Gastroesophageal sphincter (tissue), 4 donors: ENCODE measurements at regions not wholly inside any gene's neighbourhood (a gene's known extent, or its start where the extent isn't known, plus 50 kb on each side); places are given as distances from the start of the nearest gene placed in this dataset.
A peak's percentile ranks its signal among the peaks of the same experiment; 100 is the strongest.

Source experiments
- ATAC-seq: fragments of 150-250 bp; one replicate; pipeline ENCODE4 v1.9.1; 2016; ENCODE audit warnings: mild to moderate bottlenecking, moderate library complexity
- H3K27ac ChIP-seq, 4 donors: fragments of 200-600 bp; sonication (generic) in 3 of 4; 1 replicate in 3 of 4; 2 replicates in 1 of 4; pipeline ENCODE4 v1.5.1; 2016 to 2019
- H3K27me3 ChIP-seq: fragments of 200-600 bp; sonication (generic); one replicate; pipeline ENCODE4 v1.5.1; 2019
- H3K36me3 ChIP-seq, 2 donors: fragments of 200-600 bp; sonication (generic); one replicate each; pipeline ENCODE4 v1.5.1; 2019; ENCODE audit warnings: control low read depth in 1 of 2
- H3K4me1 ChIP-seq, 3 donors: fragments of 200-600 bp; sonication (generic); 1 replicate in 2 of 3; 2 replicates in 1 of 3; pipeline ENCODE4 v1.5.1; 2016 to 2019; ENCODE audit warnings: control low read depth in 2 of 3
- H3K4me3 ChIP-seq, 2 donors: fragments of 200-600 bp; sonication (generic); one replicate each; pipeline ENCODE4 v1.5.1; 2019; ENCODE audit warnings: mild to moderate bottlenecking in 1 of 2, moderate library complexity in 1 of 2
- H3K9me3 ChIP-seq, 3 donors: fragments of 200-600 bp; sonication (generic); one replicate each; pipeline ENCODE4 v1.5.1; 2017 to 2019; ENCODE audit warnings: control low read depth in 2 of 3
- EP300 ChIP-seq: sonication (generic); formaldehyde crosslinking; IDR thresholded peaks from one replicate; pipeline ENCODE4 v1.6.1; 2017; ENCODE audit warnings: antibody characterized with exemption, mild to moderate bottlenecking
- POLR2A ChIP-seq, 2 donors: fragments of 450-650 bp; IDR thresholded peaks; one replicate each; pipeline ENCODE4 v1.6.1; 2017; ENCODE audit warnings: antibody characterized with exemption in 2 of 2, mild to moderate bottlenecking in 2 of 2, moderate library complexity in 1 of 2
- POLR2AphosphoS5 ChIP-seq: sonication (generic); formaldehyde crosslinking; IDR thresholded peaks from one replicate; pipeline ENCODE4 v1.6.1; 2017; ENCODE audit warnings: antibody characterized with exemption
- WGBS, 2 donors: methylation state at CpG; one replicate each; pipeline ENCODE4 v1.1.5; 2018; ENCODE audit warnings: low coverage in 1 of 2; 5-methylcytosine and 5-hydroxymethylcytosine counted together
- TF ChIP-seq, protein P1 (sequence below), 4 experiments: fragments of 200-600 bp in 2 of 4; fragments of 450-650 bp in 2 of 4; sonication (generic) in 1 of 4; IDR thresholded peaks; one replicate each; pipeline ENCODE4 v1.5.1; 2017 to 2019; ENCODE audit warnings: antibody characterized with exemption in 4 of 4, mild to moderate bottlenecking in 2 of 4, moderate library complexity in 2 of 4

- no peaks in the 10 kb centered on the region for H3K27me3 ChIP-seq
- H3K36me3 ChIP-seq = no peaks in the 10 kb centered on the region
- 0 to 21% methylated on average over 1 to 2 of the region's 2 CpGs for WGBS, 2 donors
- H3K4me3 ChIP-seq = no peak overlapping the region
- H3K27ac ChIP-seq = no peak overlapping the region
- no peak for ATAC-seq
- no peak for TF ChIP-seq POLR2A (IDR thresholded peaks at IDR 0.05)
- no peak for TF ChIP-seq EP300
- TF ChIP-seq, protein P1, sequence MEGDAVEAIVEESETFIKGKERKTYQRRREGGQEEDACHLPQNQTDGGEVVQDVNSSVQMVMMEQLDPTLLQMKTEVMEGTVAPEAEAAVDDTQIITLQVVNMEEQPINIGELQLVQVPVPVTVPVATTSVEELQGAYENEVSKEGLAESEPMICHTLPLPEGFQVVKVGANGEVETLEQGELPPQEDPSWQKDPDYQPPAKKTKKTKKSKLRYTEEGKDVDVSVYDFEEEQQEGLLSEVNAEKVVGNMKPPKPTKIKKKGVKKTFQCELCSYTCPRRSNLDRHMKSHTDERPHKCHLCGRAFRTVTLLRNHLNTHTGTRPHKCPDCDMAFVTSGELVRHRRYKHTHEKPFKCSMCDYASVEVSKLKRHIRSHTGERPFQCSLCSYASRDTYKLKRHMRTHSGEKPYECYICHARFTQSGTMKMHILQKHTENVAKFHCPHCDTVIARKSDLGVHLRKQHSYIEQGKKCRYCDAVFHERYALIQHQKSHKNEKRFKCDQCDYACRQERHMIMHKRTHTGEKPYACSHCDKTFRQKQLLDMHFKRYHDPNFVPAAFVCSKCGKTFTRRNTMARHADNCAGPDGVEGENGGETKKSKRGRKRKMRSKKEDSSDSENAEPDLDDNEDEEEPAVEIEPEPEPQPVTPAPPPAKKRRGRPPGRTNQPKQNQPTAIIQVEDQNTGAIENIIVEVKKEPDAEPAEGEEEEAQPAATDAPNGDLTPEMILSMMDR (IDR thresholded peaks at IDR 0.05) = no peak
- no peak for TF ChIP-seq POLR2AphosphoS5
- no peaks in the 10 kb centered on the region for H3K9me3 ChIP-seq
- peaks cover 0 to 5% (median 0%) of the 10 kb centered on the region in 3 donors for H3K4me1 ChIP-seq
These were observed 53.0 kb upstream of the ANKEF1 start for GRCh38 chr20:9981829-9982228.

DNA sequence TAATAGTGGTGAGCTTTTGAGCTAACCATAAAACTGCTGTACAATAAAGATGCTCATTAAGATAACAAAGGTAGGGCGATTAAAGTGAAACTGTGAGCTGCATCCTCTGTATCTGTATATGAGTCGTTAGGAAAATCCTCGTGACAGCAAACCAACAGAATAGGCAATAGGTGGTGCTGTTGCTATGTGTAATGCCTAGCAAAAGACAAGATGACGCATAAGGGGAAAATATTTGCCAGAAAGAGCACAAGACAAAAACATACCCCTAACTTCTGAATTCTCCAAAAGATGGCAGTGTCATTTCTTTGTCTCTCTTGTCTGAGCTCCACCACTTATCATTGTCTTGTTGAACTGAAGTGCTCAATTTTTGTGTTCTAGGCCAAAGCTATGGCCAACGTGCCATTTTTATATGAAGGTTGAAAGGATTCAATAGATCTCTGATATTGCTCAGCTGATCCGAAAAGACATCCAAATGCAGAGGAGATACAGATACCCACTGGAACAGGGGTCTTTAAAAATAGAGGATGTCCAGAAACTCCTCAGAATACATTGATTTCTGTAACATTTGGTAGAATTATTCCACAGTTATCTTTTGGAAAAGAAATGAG lies 56.3 kb upstream of the ANKEF1 start:
- Histone ChIP-seq H3K36me3 (no peaks in the 10 kb centered on the region), H3K9me3 (no peaks in the 10 kb centered on the region), H3K27me3 (no peaks in the 10 kb centered on the region), H3K27ac (no peak overlapping the region), H3K4me3 (no peak overlapping the region), H3K4me1 (peaks cover 0 to 5% (median 0%) of the 10 kb centered on the region in 3 donors)
- peak; percentile 81 for ATAC-seq
- TF ChIP-seq POLR2AphosphoS5 (peak; percentile 19), EP300 (no peak), POLR2A (IDR thresholded peaks at IDR 0.05) (no peak)
- TF ChIP-seq, protein P1 (IDR thresholded peaks at IDR 0.05) = peak; percentile 58 to 77 (median 72)
- 15 to 25% methylated on average over 5 to 6 of the region's 6 CpGs for WGBS, 2 donors

- no peak overlapping the region for H3K27ac ChIP-seq
- H3K36me3 ChIP-seq = no peaks in the 10 kb centered on the region
- TF ChIP-seq POLR2A (IDR thresholded peaks at IDR 0.05) (no peak), POLR2AphosphoS5 (no peak), EP300 (no peak)
- TF ChIP-seq, protein P1 (IDR thresholded peaks at IDR 0.05) = no peak
- H3K4me3 ChIP-seq = no peak overlapping the region
- no peaks in the 10 kb centered on the region for H3K9me3 ChIP-seq
- no peak for ATAC-seq
- no peaks in the 10 kb centered on the region for H3K27me3 ChIP-seq
- 27 to 29% methylated on average over 1 of the region's 1 CpG for WGBS, 2 donors
- peaks cover 0 to 5% (median 0%) of the 10 kb centered on the region in 3 donors for H3K4me1 ChIP-seq
These were observed 57.2 kb upstream of the ANKEF1 start for GRCh38 chr20:9977629-9978028.

DNA sequence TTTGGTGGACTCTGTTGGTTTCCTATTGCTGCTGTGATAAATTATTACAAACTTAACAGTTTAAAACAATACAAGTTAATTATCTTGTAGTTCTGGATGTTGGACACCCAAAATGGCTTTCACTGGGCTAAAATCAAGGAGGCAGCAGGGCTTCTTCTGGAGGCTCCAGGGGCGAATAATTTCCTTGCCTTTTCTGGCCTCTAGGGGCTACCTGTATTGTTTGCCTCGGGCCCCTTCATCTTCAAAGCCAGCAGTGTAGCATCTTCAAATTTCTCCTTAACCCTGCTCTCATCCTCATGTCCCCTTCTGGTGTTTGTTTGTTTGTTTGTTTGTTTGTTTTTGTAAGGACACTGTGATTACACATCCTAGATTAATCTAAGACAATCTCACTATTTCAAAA lies 60.5 kb upstream of the ANKEF1 start:
- no peak overlapping the region for H3K27ac ChIP-seq
- peaks cover 19% of the 10 kb centered on the region for H3K27me3 ChIP-seq
- ATAC-seq = no peak

DNA sequence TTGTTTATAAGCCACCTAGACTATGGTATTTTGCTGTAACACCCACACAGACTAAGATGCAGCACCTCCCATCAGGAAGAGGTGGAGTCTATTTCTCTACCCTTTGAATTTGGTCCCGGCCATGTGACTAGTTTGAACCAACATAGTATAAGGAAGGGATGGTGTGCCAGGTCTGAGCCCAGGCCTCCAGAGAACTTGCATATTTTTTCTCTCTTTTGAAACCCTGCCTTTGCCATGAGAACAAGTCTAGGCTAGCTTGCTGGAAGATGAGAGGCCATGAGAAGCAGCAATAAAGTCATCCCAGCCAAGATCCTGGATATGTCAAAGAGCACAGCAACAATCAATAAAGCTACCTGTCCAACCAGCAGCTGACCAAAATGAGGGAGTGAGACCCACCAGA lies 63.0 kb upstream of the ANKEF1 start:
- H3K27ac ChIP-seq = no peak overlapping the region
- H3K27me3 ChIP-seq = peaks cover 31% of the 10 kb centered on the region
- H3K4me1 ChIP-seq = no peaks in the 10 kb centered on the region
- no peak overlapping the region for H3K4me3 ChIP-seq
- no peak for ATAC-seq
- 60% methylated on average over 1 of the region's 1 CpG; no CpG with 5 or more reads in 1 of the 2 donors for WGBS, 2 donors
- H3K36me3 ChIP-seq = no peaks in the 10 kb centered on the region
- no peaks in the 10 kb centered on the region for H3K9me3 ChIP-seq
- no peak for TF ChIP-seq POLR2AphosphoS5
- TF ChIP-seq EP300 = no peak
- TF ChIP-seq, protein P1 (IDR thresholded peaks at IDR 0.05) = no peak
- no peak for TF ChIP-seq POLR2A (IDR thresholded peaks at IDR 0.05)

More for the DNA sequence above, 60.5 kb upstream of the ANKEF1 start:
- no peaks in the 10 kb centered on the region for H3K4me1 ChIP-seq
- H3K36me3 ChIP-seq = no peaks in the 10 kb centered on the region
- WGBS, 2 donors = 60 to 65% methylated on average over 2 of the region's 2 CpGs
- no peak for TF ChIP-seq POLR2AphosphoS5
- TF ChIP-seq, protein P1 (IDR thresholded peaks at IDR 0.05) = no peak
- TF ChIP-seq POLR2A (IDR thresholded peaks at IDR 0.05) = no peak
- TF ChIP-seq EP300 = no peak
- no peaks in the 10 kb centered on the region for H3K9me3 ChIP-seq
- no peak overlapping the region for H3K4me3 ChIP-seq
